ENCODE measurements at regions not wholly inside any gene's neighbourhood (a gene's known extent, or its start where the extent isn't known, plus 50 kb on each side); places are given as distances from the start of the nearest gene placed in this dataset.

- no peaks in the 10 kb centered on the region for H3K9me3 ChIP-seq (ENCODE audit: control insufficient read depth, low read depth, low read length)
- DNase-seq (ENCODE audit: low read depth, low spot score) = no peak
- H3K4me3 ChIP-seq (ENCODE audit: control insufficient read depth in 2 of 3, extremely low read depth in 1 of 3, insufficient read depth in 2 of 3, low read depth in 1 of 3, low read length in 3 of 3) = no peak overlapping the region
- dilution Hi-C loops (cut with MboI; ENCODE audit: extremely low pct_ligation_motif_present, low sequenced_read_pairs) = no loop called here
- H4K20me1 ChIP-seq (ENCODE audit: control insufficient read depth, extremely low read depth, insufficient read depth, low read length) = no peaks in the 10 kb centered on the region
- no peak overlapping the region for H2AFZ ChIP-seq (ENCODE audit: control insufficient read depth, low read length)
- no peaks in the 10 kb centered on the region for H3K9me1 ChIP-seq (ENCODE audit: control insufficient read depth, extremely low read depth, insufficient read depth, low read length)
- no peaks in the 10 kb centered on the region for H3K27me3 ChIP-seq (ENCODE audit: control insufficient read depth, extremely low read depth, insufficient read depth, low read length)
- H3K9ac ChIP-seq (ENCODE audit: control insufficient read depth, extremely low read depth, insufficient read depth, low read length) = no peak overlapping the region
- no peaks in the 10 kb centered on the region for H3K4me1 ChIP-seq (ENCODE audit: control insufficient read depth, extremely low read depth, insufficient read depth, low read length)
- H3K4me2 ChIP-seq (ENCODE audit: control insufficient read depth, extremely low read depth, insufficient read depth, low read depth, low read length) = no peak overlapping the region
- H3K27ac ChIP-seq (ENCODE audit: control insufficient read depth, insufficient read depth, low read length) = no peak overlapping the region
- no peaks in the 10 kb centered on the region for H3K79me2 ChIP-seq (ENCODE audit: control insufficient read depth, insufficient read depth, low read length)
- TF ChIP-seq CTCF (optimal IDR thresholded peaks at IDR 0.05 in 1 of 3, IDR thresholded peaks at IDR 0.05 in 1 of 3, conservative IDR thresholded peaks at IDR 0.05 in 1 of 3; ENCODE audit: extremely low read depth in 1 of 3, insufficient read depth in 2 of 3, low read length in 3 of 3) (no peak), EZH2 (IDR thresholded peaks at IDR 0.05; ENCODE audit: low read length) (no peak)
- H3K36me3 ChIP-seq (ENCODE audit: control insufficient read depth in 2 of 2, extremely low read depth in 1 of 2, insufficient read depth in 2 of 2, low read length in 2 of 2) = no peaks in the 10 kb centered on the region
- no peak for FAIRE-seq
Measured at GRCh38 chr5:104345222-104346016, 782.8 kb upstream of the NUDT12 start.

GRCh38 chr5:104344809-104345208 lies 782.2 kb upstream of the NUDT12 start:
- no peak for TF ChIP-seq EZH2 (IDR thresholded peaks at IDR 0.05; ENCODE audit: low read length)
- TF ChIP-seq CTCF (optimal IDR thresholded peaks at IDR 0.05 in 1 of 3, IDR thresholded peaks at IDR 0.05 in 1 of 3, conservative IDR thresholded peaks at IDR 0.05 in 1 of 3; ENCODE audit: extremely low read depth in 1 of 3, insufficient read depth in 2 of 3, low read length in 3 of 3) = no peak
- H4K20me1 ChIP-seq (ENCODE audit: control insufficient read depth, extremely low read depth, insufficient read depth, low read length) = no peaks in the 10 kb centered on the region
- no peaks in the 10 kb centered on the region for H3K4me1 ChIP-seq (ENCODE audit: control insufficient read depth, extremely low read depth, insufficient read depth, low read length)
- no peak overlapping the region for H3K9ac ChIP-seq (ENCODE audit: control insufficient read depth, extremely low read depth, insufficient read depth, low read length)
- DNase-seq (ENCODE audit: low read depth, low spot score) = no peak
- H3K36me3 ChIP-seq (ENCODE audit: control insufficient read depth in 2 of 2, extremely low read depth in 1 of 2, insufficient read depth in 2 of 2, low read length in 2 of 2) = no peaks in the 10 kb centered on the region
- H3K4me3 ChIP-seq (ENCODE audit: control insufficient read depth in 2 of 3, extremely low read depth in 1 of 3, insufficient read depth in 2 of 3, low read depth in 1 of 3, low read length in 3 of 3) = no peak overlapping the region
- H3K4me2 ChIP-seq (ENCODE audit: control insufficient read depth, extremely low read depth, insufficient read depth, low read depth, low read length) = no peak overlapping the region
- no peaks in the 10 kb centered on the region for H3K27me3 ChIP-seq (ENCODE audit: control insufficient read depth, extremely low read depth, insufficient read depth, low read length)
- no peak overlapping the region for H3K27ac ChIP-seq (ENCODE audit: control insufficient read depth, insufficient read depth, low read length)
- dilution Hi-C loops (cut with MboI; ENCODE audit: extremely low pct_ligation_motif_present, low sequenced_read_pairs) = no loop called here
- H3K9me1 ChIP-seq (ENCODE audit: control insufficient read depth, extremely low read depth, insufficient read depth, low read length) = no peaks in the 10 kb centered on the region
- no peak for FAIRE-seq
- no peaks in the 10 kb centered on the region for H3K79me2 ChIP-seq (ENCODE audit: control insufficient read depth, insufficient read depth, low read length)
- no peak overlapping the region for H2AFZ ChIP-seq (ENCODE audit: control insufficient read depth, low read length)
- no peaks in the 10 kb centered on the region for H3K9me3 ChIP-seq (ENCODE audit: control insufficient read depth, low read depth, low read length)
